Thoracic aorta (tissue), 2 donors: ENCODE measurements at regions not wholly inside any gene's neighbourhood (a gene's known extent, or its start where the extent isn't known, plus 50 kb on each side); places are given as distances from the start of the nearest gene placed in this dataset.

Experiments
- ATAC-seq: fragments of 150-250 bp; one replicate; pipeline ENCODE4 v1.8.0; 2017; ENCODE audit warnings: low read depth; ENCODE audit not compliant: insufficient number of reproducible peaks, low FRiP score
- DNase-seq: peaks from one replicate; pipeline ENCODE4 v3.0.0-alpha.2; 2020; ENCODE audit warnings: low spot score
- H3K27ac ChIP-seq, 2 donors: fragments of 200-600 bp; sonication (generic); 1 replicate in 1 of 2; 2 replicates in 1 of 2; pipeline ENCODE4 v1.5.1; 2016; ENCODE audit warnings: mild to moderate bottlenecking in 2 of 2, moderate library complexity in 2 of 2
- H3K27me3 ChIP-seq: fragments of 200-600 bp; sonication (generic); replicated peaks from 2 replicates; pipeline ENCODE4 v1.6.0; 2016; ENCODE audit warnings: mild to moderate bottlenecking; ENCODE audit not compliant: insufficient read depth
- H3K36me3 ChIP-seq: fragments of 200-600 bp; sonication (generic); one replicate; pipeline ENCODE4 v1.5.1; 2016
- H3K4me1 ChIP-seq, 2 donors: fragments of 200-600 bp; sonication (generic); 1 replicate in 1 of 2; 2 replicates in 1 of 2; pipeline versions ENCODE4 v1.5.1 to v1.6.0; 2016; ENCODE audit warnings: low read depth in 2 of 2, mild to moderate bottlenecking in 1 of 2; ENCODE audit not compliant: control insufficient read depth in 1 of 2
- H3K4me3 ChIP-seq: fragments of 200-600 bp; sonication (generic); 2 replicates; pipeline ENCODE4 v1.5.1; 2016; ENCODE audit warnings: mild to moderate bottlenecking
- H3K9me3 ChIP-seq: fragments of 200-600 bp; sonication (generic); 2 replicates; pipeline ENCODE4 v1.5.1; 2016
- TF ChIP-seq, protein P1 (sequence below): fragments of 200-600 bp; sonication (generic); IDR thresholded peaks from one replicate; pipeline ENCODE4 v1.5.1; 2019; ENCODE audit warnings: antibody characterized with exemption

DNA sequence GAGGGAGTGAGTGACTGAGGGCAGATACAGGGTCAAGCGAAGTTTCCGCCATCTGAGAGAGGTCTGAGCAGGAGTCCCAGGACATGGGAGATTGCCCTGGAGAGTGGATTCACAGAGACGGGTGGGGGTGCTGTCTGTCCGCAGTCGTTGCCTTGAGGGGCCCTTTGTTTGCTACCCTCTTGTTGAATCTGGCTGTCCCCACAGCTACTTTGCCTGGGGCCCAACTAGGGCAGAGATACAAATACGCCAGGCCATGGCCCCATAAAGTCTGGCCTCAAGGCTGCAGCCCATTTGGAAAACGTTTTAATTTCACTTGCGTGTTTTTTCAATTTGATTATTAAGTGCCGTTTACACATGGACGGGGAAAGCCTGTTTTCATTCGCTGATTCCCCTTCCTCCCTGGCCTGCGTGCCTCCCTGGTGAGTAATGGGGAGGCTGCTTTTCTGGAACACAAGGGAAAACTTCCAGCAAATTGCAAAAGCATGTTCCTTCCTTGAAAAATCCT lies 134.4 kb downstream of the SMIM20 start:
- Histone ChIP-seq H3K9me3 (no peaks in the 10 kb centered on the region), H3K36me3 (no peaks in the 10 kb centered on the region), H3K4me1 (peaks cover 7 to 26% of the 10 kb centered on the region in 2 donors), H3K27me3 (no peaks in the 10 kb centered on the region), H3K27ac (peak overlapping the region; percentile 74 to 81), H3K4me3 (peak overlapping the region; percentile 50)
- DNase-seq (peak; percentile 47), ATAC-seq (no peak)
- TF ChIP-seq, protein P1, sequence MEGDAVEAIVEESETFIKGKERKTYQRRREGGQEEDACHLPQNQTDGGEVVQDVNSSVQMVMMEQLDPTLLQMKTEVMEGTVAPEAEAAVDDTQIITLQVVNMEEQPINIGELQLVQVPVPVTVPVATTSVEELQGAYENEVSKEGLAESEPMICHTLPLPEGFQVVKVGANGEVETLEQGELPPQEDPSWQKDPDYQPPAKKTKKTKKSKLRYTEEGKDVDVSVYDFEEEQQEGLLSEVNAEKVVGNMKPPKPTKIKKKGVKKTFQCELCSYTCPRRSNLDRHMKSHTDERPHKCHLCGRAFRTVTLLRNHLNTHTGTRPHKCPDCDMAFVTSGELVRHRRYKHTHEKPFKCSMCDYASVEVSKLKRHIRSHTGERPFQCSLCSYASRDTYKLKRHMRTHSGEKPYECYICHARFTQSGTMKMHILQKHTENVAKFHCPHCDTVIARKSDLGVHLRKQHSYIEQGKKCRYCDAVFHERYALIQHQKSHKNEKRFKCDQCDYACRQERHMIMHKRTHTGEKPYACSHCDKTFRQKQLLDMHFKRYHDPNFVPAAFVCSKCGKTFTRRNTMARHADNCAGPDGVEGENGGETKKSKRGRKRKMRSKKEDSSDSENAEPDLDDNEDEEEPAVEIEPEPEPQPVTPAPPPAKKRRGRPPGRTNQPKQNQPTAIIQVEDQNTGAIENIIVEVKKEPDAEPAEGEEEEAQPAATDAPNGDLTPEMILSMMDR = no peak

DNA sequence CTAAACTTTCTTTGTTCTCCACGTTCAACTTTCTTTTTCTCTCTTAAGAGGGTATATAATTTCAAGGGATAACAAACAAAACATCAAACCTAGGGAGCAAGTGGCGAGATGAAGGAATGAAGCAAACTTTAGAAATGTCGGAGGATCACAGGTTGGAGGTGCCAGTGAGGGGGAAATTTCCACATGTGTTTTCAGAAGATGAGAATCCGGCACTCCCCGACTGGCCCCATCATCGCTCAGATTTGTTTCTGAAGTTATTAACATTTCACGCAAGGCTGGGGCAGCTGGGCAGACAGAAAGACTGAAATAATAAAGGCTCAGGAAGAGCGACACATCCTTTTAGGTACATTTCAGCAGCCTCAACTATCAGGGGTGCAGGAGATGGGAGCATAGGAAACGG lies 134.9 kb downstream of the SMIM20 start:
- ATAC-seq = no peak

DNA sequence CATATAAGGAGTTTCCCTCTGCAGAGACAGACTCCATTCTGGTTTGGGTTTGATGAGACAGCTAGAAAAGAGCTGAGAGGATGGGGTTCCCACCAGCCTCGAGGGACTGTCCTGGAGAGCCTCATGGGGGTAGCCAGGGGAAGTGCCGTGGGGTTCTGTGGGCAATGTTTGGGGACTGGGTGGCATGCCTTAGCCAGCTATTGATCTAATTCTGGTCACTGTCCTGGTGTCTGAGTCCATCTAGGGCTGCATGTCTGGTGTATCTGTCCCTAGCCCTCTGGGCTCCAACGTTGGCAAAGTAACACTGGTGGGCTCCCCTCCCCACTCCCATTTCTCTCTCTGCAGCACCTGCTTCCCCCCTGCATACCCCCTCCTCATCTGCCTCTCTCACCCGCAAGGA lies 135.4 kb downstream of the SMIM20 start:
- Histone ChIP-seq H3K9me3 (no peaks in the 10 kb centered on the region), H3K27ac (peak overlapping the region; percentile 74 to 81), H3K27me3 (no peaks in the 10 kb centered on the region), H3K4me1 (peaks cover 7 to 26% of the 10 kb centered on the region in 2 donors), H3K36me3 (no peaks in the 10 kb centered on the region), H3K4me3 (no peak overlapping the region)
- TF ChIP-seq, protein P1 = no peak
- ATAC-seq = no peak
- no peak for DNase-seq

More for the DNA sequence above, 134.9 kb downstream of the SMIM20 start:
- no peak for DNase-seq
- Histone ChIP-seq H3K9me3 (no peaks in the 10 kb centered on the region), H3K4me1 (peaks cover 7 to 26% of the 10 kb centered on the region in 2 donors), H3K27me3 (no peaks in the 10 kb centered on the region), H3K4me3 (peak overlapping the region; percentile 50), H3K27ac (peak overlapping the region; percentile 74 to 81), H3K36me3 (no peaks in the 10 kb centered on the region)
- TF ChIP-seq, protein P1 = no peak

DNA sequence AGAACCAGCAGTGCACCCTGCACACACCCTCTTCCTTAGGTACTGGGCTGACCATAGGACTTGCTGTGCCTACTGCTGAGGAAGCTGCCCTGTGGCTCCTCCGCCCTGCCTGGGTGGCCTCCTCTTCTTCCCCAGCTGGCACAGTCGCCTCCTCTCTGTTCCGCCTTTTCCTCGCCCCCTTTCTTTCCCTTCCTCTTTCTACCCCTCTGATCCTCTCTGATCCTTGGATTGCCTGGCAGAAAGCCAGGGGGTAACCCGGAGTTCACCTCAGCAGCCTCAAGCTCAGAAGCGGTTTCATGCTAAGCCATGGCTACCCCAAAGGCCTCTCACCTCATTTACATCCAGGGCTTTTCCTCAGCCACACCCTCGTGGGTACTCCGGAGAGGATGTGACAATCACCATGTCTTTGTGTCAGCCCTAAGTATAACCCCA lies 136.2 kb downstream of the SMIM20 start:
- DNase-seq = no peak
- no peaks in the 10 kb centered on the region for H3K9me3 ChIP-seq
- no peak overlapping the region for H3K27ac ChIP-seq
- ATAC-seq = no peak
- H3K4me3 ChIP-seq = no peak overlapping the region
- H3K27me3 ChIP-seq = no peaks in the 10 kb centered on the region
- TF ChIP-seq, protein P1 = no peak
- H3K36me3 ChIP-seq = no peaks in the 10 kb centered on the region
- H3K4me1 ChIP-seq = peaks cover 7 to 26% of the 10 kb centered on the region in 2 donors

- TF ChIP-seq, protein P1 = no peak
- H3K27me3 ChIP-seq = no peaks in the 10 kb centered on the region
- ATAC-seq = no peak
- H3K36me3 ChIP-seq = no peaks in the 10 kb centered on the region
- H3K4me1 ChIP-seq = peaks cover 7 to 26% of the 10 kb centered on the region in 2 donors
- no peak overlapping the region for H3K27ac ChIP-seq
- no peaks in the 10 kb centered on the region for H3K9me3 ChIP-seq
- no peak for DNase-seq
- H3K4me3 ChIP-seq = no peak overlapping the region
These were observed 136.7 kb downstream of the SMIM20 start for GRCh38 chr4:26050671-26051070.
